ENCODE measurements at regions not wholly inside any gene's neighbourhood (a gene's known extent, or its start where the extent isn't known, plus 50 kb on each side); places are given as distances from the start of the nearest gene placed in this dataset.

DNA sequence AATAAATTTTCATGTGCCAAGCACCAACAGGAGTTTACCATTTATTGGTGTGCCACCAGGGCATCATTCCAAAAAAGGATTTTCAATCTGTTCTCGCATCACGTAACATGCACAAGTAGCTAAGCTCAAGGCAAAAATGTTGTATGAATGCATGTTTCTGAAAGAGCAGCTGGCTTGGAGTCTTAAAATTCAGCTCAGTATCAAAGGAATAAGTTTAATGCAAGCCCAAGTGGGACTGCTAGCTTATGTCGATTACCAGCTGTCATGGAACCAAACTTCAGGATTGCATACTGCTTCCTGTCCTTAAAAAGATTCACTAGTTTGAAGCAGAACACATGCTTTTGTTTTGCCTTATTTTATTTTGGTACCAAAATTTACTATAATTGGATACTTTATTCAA is 437.0 kb downstream of the FSCB start:
- Histone ChIP-seq H3K79me2 (replicated peaks; ENCODE audit: insufficient read depth) (no peaks in the 10 kb centered on the region), H3K4me3 (no peak overlapping the region), H4K20me1 (replicated peaks; ENCODE audit: insufficient read depth) (no peaks in the 10 kb centered on the region), H3K4me1 (ENCODE audit: insufficient read depth) (peaks cover 5% of the 10 kb centered on the region; the same call in 1 of the 2 replicates), H3K36me3 (ENCODE audit: insufficient read depth) (no peaks in the 10 kb centered on the region), H3F3A (replicated peaks; ENCODE audit: low read depth) (no peaks in the 10 kb centered on the region), H3K4me2 (no peak overlapping the region), H3K27me3 (ENCODE audit: insufficient read depth) (no peaks in the 10 kb centered on the region), H2AFZ (no peak overlapping the region), H3K9me2 (ENCODE audit: insufficient read depth) (no peaks in the 10 kb centered on the region), H3K27ac (ENCODE audit: low read depth) (no peak overlapping the region)
- H3K27ac Mint-ChIP-seq = no peak overlapping the region
- H3K9me3 Mint-ChIP-seq = no peaks in the 10 kb centered on the region
- ATAC-seq (no peak), DNase-seq (ENCODE audit: low spot score) (no peak)
- no peak for TF ChIP-seq NANOG (IDR thresholded peaks at IDR 0.05; ENCODE audit: borderline replicate concordance)
- no peak for TF ChIP-seq EZH2 (IDR thresholded peaks at IDR 0.05; ENCODE audit: low read depth, unreplicated experiment)
- no peak for TF ChIP-seq ETS1 (IDR thresholded peaks at IDR 0.05)
- no peak for TF ChIP-seq JUNB (IDR thresholded peaks at IDR 0.05; ENCODE audit: unreplicated experiment)
- TF ChIP-seq, protein P1, sequence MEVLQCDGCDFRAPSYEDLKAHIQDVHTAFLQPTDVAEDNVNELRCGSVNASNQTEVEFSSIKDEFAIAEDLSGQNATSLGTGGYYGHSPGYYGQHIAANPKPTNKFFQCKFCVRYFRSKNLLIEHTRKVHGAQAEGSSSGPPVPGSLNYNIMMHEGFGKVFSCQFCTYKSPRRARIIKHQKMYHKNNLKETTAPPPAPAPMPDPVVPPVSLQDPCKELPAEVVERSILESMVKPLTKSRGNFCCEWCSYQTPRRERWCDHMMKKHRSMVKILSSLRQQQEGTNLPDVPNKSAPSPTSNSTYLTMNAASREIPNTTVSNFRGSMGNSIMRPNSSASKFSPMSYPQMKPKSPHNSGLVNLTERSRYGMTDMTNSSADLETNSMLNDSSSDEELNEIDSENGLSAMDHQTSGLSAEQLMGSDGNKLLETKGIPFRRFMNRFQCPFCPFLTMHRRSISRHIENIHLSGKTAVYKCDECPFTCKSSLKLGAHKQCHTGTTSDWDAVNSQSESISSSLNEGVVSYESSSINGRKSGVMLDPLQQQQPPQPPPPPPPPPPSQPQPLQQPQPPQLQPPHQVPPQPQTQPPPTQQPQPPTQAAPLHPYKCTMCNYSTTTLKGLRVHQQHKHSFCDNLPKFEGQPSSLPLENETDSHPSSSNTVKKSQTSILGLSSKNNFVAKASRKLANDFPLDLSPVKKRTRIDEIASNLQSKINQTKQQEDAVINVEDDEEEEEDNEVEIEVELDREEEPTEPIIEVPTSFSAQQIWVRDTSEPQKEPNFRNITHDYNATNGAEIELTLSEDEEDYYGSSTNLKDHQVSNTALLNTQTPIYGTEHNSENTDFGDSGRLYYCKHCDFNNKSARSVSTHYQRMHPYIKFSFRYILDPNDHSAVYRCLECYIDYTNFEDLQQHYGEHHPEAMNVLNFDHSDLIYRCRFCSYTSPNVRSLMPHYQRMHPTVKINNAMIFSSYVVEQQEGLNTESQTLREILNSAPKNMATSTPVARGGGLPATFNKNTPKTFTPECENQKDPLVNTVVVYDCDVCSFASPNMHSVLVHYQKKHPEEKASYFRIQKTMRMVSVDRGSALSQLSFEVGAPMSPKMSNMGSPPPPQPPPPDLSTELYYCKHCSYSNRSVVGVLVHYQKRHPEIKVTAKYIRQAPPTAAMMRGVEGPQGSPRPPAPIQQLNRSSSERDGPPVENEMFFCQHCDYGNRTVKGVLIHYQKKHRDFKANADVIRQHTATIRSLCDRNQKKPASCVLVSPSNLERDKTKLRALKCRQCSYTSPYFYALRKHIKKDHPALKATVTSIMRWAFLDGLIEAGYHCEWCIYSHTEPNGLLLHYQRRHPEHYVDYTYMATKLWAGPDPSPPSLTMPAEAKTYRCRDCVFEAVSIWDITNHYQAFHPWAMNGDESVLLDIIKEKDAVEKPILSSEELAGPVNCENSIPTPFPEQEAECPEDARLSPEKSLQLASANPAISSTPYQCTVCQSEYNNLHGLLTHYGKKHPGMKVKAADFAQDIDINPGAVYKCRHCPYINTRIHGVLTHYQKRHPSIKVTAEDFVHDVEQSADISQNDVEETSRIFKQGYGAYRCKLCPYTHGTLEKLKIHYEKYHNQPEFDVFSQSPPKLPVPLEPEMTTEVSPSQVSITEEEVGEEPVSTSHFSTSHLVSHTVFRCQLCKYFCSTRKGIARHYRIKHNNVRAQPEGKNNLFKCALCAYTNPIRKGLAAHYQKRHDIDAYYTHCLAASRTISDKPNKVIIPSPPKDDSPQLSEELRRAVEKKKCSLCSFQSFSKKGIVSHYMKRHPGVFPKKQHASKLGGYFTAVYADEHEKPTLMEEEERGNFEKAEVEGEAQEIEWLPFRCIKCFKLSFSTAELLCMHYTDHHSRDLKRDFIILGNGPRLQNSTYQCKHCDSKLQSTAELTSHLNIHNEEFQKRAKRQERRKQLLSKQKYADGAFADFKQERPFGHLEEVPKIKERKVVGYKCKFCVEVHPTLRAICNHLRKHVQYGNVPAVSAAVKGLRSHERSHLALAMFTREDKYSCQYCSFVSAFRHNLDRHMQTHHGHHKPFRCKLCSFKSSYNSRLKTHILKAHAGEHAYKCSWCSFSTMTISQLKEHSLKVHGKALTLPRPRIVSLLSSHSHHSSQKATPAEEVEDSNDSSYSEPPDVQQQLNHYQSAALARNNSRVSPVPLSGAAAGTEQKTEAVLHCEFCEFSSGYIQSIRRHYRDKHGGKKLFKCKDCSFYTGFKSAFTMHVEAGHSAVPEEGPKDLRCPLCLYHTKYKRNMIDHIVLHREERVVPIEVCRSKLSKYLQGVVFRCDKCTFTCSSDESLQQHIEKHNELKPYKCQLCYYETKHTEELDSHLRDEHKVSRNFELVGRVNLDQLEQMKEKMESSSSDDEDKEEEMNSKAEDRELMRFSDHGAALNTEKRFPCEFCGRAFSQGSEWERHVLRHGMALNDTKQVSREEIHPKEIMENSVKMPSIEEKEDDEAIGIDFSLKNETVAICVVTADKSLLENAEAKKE (CRISPR knock-in tag; IDR thresholded peaks at IDR 0.05) = no peak
- TF ChIP-seq EZH2phosphoT487 (IDR thresholded peaks at IDR 0.05; ENCODE audit: unreplicated experiment) = no peak
- no peak for TF ChIP-seq POLR2AphosphoS5 (IDR thresholded peaks at IDR 0.05; ENCODE audit: low read depth)
- TF ChIP-seq, protein P2, sequence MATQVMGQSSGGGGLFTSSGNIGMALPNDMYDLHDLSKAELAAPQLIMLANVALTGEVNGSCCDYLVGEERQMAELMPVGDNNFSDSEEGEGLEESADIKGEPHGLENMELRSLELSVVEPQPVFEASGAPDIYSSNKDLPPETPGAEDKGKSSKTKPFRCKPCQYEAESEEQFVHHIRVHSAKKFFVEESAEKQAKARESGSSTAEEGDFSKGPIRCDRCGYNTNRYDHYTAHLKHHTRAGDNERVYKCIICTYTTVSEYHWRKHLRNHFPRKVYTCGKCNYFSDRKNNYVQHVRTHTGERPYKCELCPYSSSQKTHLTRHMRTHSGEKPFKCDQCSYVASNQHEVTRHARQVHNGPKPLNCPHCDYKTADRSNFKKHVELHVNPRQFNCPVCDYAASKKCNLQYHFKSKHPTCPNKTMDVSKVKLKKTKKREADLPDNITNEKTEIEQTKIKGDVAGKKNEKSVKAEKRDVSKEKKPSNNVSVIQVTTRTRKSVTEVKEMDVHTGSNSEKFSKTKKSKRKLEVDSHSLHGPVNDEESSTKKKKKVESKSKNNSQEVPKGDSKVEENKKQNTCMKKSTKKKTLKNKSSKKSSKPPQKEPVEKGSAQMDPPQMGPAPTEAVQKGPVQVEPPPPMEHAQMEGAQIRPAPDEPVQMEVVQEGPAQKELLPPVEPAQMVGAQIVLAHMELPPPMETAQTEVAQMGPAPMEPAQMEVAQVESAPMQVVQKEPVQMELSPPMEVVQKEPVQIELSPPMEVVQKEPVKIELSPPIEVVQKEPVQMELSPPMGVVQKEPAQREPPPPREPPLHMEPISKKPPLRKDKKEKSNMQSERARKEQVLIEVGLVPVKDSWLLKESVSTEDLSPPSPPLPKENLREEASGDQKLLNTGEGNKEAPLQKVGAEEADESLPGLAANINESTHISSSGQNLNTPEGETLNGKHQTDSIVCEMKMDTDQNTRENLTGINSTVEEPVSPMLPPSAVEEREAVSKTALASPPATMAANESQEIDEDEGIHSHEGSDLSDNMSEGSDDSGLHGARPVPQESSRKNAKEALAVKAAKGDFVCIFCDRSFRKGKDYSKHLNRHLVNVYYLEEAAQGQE (IDR thresholded peaks at IDR 0.05; ENCODE audit: unreplicated experiment) = no peak
- TF ChIP-seq CREB1 (CRISPR knock-in tag; IDR thresholded peaks at IDR 0.05; ENCODE audit: low read depth) = no peak
- no peak for TF ChIP-seq ZNF331 (CRISPR knock-in tag; IDR thresholded peaks at IDR 0.05; ENCODE audit: low read depth)
- no peak for TF ChIP-seq ZNF114 (CRISPR knock-in tag; IDR thresholded peaks at IDR 0.05)
- no peak for TF ChIP-seq CTCF (conservative IDR thresholded peaks at IDR 0.05; ENCODE audit: low read depth in 2 of 2)
- TF ChIP-seq STAT1 (IDR thresholded peaks at IDR 0.05; ENCODE audit: unreplicated experiment) = no peak
- H3K27me3 Mint-ChIP-seq (ENCODE audit: insufficient read depth, low read depth, poor library complexity) = no peaks in the 10 kb centered on the region
- no peaks in the 10 kb centered on the region for H3K4me1 Mint-ChIP-seq
- H3K4me3 Mint-ChIP-seq = no peak overlapping the region
- no peaks in the 10 kb centered on the region for H3K36me3 Mint-ChIP-seq (ENCODE audit: low read depth)

All from GM23338 (cell line).